ENCODE measurements at regions not wholly inside any gene's neighbourhood (a gene's known extent, or its start where the extent isn't known, plus 50 kb on each side); places are given as distances from the start of the nearest gene placed in this dataset.

GRCh38 chr13:71244161-71244560, 622.8 kb downstream of the DACH1 start:
- H3K36me3 ChIP-seq, result no peaks in the 10 kb centered on the region
- no peaks in the 10 kb centered on the region for H3K9me3 ChIP-seq
- H3K9ac ChIP-seq (ENCODE audit: low read depth in 2 of 2, low read length in 2 of 2), result no peak overlapping the region
- H3K27ac ChIP-seq, result no peak overlapping the region
- H3K27me3 ChIP-seq, result no peaks in the 10 kb centered on the region
- DNase-seq, result no peak
- intact Hi-C loops (cut with DNase I), result no loop called here
- no peaks in the 10 kb centered on the region for H3K4me1 ChIP-seq
- TF ChIP-seq, protein P1, sequence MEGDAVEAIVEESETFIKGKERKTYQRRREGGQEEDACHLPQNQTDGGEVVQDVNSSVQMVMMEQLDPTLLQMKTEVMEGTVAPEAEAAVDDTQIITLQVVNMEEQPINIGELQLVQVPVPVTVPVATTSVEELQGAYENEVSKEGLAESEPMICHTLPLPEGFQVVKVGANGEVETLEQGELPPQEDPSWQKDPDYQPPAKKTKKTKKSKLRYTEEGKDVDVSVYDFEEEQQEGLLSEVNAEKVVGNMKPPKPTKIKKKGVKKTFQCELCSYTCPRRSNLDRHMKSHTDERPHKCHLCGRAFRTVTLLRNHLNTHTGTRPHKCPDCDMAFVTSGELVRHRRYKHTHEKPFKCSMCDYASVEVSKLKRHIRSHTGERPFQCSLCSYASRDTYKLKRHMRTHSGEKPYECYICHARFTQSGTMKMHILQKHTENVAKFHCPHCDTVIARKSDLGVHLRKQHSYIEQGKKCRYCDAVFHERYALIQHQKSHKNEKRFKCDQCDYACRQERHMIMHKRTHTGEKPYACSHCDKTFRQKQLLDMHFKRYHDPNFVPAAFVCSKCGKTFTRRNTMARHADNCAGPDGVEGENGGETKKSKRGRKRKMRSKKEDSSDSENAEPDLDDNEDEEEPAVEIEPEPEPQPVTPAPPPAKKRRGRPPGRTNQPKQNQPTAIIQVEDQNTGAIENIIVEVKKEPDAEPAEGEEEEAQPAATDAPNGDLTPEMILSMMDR (IDR thresholded peaks at IDR 0.05), result no peak
- H3K4me3 ChIP-seq, result no peak overlapping the region

- Histone ChIP-seq H3K4me1 (no peaks in the 10 kb centered on the region), H3K9ac (ENCODE audit: low read depth in 2 of 2, low read length in 2 of 2) (no peak overlapping the region), H3K4me3 (no peak overlapping the region), H3K27me3 (no peaks in the 10 kb centered on the region), H3K9me3 (no peaks in the 10 kb centered on the region), H3K36me3 (no peaks in the 10 kb centered on the region), H3K27ac (no peak overlapping the region)
- TF ChIP-seq, protein P1 (IDR thresholded peaks at IDR 0.05), result no peak
- no peak for DNase-seq
- intact Hi-C loops (cut with DNase I), result no loop called here
Observed at GRCh38 chr13:71242201-71242600, 624.8 kb downstream of the DACH1 start.

DNA sequence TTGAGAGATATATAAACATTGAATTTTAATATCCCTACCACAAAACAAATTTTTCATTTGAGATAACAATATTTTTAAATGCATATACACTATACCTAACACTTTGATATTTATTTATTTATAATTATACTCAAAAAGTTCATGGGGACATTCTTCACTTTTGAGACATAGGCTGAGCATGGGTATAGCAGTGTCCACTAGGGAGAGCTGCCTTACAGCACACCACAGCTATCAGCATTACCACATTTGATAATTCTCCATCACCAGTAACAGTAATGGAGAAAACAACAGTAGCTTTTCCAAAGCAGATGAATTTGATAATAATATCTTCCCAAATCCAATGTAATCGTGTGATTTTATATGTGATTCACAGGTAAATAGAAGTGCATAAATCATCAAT, 626.1 kb downstream of the DACH1 start:
- H3K4me1 ChIP-seq, result no peaks in the 10 kb centered on the region

GRCh38 chr13:71237332-71237731, 629.7 kb downstream of the DACH1 start:
- Histone ChIP-seq H3K9me3 (no peaks in the 10 kb centered on the region), H3K27ac (no peak overlapping the region), H3K9ac (ENCODE audit: low read depth in 2 of 2, low read length in 2 of 2) (no peak overlapping the region), H3K36me3 (no peaks in the 10 kb centered on the region), H3K4me1 (no peaks in the 10 kb centered on the region), H3K4me3 (no peak overlapping the region), H3K27me3 (no peaks in the 10 kb centered on the region)
- DNase-seq, result no peak
- TF ChIP-seq, protein P1 (IDR thresholded peaks at IDR 0.05), result no peak
- intact Hi-C loops (cut with DNase I), result no loop called here

More for the DNA sequence above, 626.1 kb downstream of the DACH1 start:
- no peak for DNase-seq
- no peaks in the 10 kb centered on the region for H3K36me3 ChIP-seq
- H3K27me3 ChIP-seq, result no peaks in the 10 kb centered on the region
- intact Hi-C loops (cut with DNase I), result no loop called here
- no peak overlapping the region for H3K4me3 ChIP-seq
- H3K9ac ChIP-seq (ENCODE audit: low read depth in 2 of 2, low read length in 2 of 2), result no peak overlapping the region
- TF ChIP-seq, protein P1 (IDR thresholded peaks at IDR 0.05), result peak; percentile 20
- no peaks in the 10 kb centered on the region for H3K9me3 ChIP-seq
- H3K27ac ChIP-seq, result no peak overlapping the region

DNA sequence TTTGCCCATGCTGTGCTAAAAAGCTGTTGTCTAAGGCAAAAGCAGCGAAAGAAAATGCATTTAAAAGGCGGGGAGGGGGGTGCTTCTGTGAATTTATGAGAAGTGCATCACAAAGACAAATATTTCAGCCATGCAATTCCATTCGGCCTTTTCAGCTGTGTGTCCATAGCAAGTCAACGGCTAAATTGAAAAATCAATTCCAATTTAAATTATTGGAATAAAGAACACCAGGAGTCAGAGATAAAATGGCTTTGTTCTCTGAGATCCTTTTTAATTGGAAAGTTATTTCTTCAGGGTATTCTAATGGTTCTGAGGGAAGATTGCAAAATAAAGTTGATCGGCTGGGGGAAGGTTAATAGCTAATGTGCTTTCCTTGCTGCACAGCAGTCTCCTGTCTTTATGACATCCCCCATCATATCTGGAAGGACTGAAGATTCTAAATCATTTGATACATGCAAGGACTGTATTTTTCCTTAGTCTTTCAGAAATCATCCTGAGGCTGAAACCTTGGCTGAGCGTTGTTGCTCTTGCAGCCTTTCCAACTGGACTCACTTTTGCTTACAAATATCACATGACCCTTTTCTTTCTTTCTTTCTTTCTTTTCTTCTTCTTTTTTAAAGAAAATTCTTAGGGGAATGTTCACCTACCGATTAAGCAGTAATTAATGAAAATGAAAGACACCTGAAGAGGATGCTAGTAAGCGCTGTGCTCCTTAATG, 647.1 kb downstream of the DACH1 start:
- no peaks in the 10 kb centered on the region for H3K9me3 ChIP-seq
- DNase-seq, result no peak
- intact Hi-C loops (cut with DNase I), result no loop called here
- TF ChIP-seq, protein P1 (IDR thresholded peaks at IDR 0.05), result no peak
- no peaks in the 10 kb centered on the region for H3K36me3 ChIP-seq
- no peak overlapping the region for H3K9ac ChIP-seq (ENCODE audit: low read depth in 2 of 2, low read length in 2 of 2)
- no peak overlapping the region for H3K4me3 ChIP-seq
- H3K4me1 ChIP-seq, result no peaks in the 10 kb centered on the region
- no peaks in the 10 kb centered on the region for H3K27me3 ChIP-seq
- no peak overlapping the region for H3K27ac ChIP-seq

Data from colonic mucosa (tissue), 4 donors.